IMR-90 (cell line): ENCODE measurements at regions not wholly inside any gene's neighbourhood (a gene's known extent, or its start where the extent isn't known, plus 50 kb on each side); places are given as distances from the start of the nearest gene placed in this dataset.

Source experiments
- BHLHE40 ChIP-seq: fragments of 150-350 bp; IDR thresholded peaks from 2 replicates; pipeline ENCODE4 v1.6.1; 2016; ENCODE audit warnings: mild to moderate bottlenecking, low read depth, low read length
- FOS ChIP-seq: fragments of 150-350 bp; IDR thresholded peaks from 2 replicates; pipeline ENCODE4 v1.6.1; 2016; ENCODE audit warnings: low read depth, low read length
- MXI1 ChIP-seq: IDR thresholded peaks from 2 replicates; pipeline ENCODE4 v1.6.1; 2012; ENCODE audit warnings: low read depth, mild to moderate bottlenecking, low read length, moderate library complexity, borderline replicate concordance
- NFE2L2 ChIP-seq: fragments of 150-350 bp; IDR thresholded peaks from 2 replicates; pipeline ENCODE4 v1.6.1; 2016; ENCODE audit warnings: low read depth, mild to moderate bottlenecking, low read length
- POLR2A ChIP-seq: IDR thresholded peaks from 2 replicates; pipeline ENCODE4 v1.6.1; 2012; ENCODE audit warnings: mild to moderate bottlenecking, low read depth, low read length
- RAD21 ChIP-seq: IDR thresholded peaks from 2 replicates; pipeline ENCODE4 v1.6.1; 2012; ENCODE audit warnings: low read length, improper control_type of control experiment
- RCOR1 ChIP-seq: IDR thresholded peaks from 2 replicates; pipeline ENCODE4 v1.6.1; 2012; ENCODE audit warnings: mild to moderate bottlenecking, low read length, improper control_type of control experiment; ENCODE audit not compliant: insufficient replicate concordance
- RFX5 ChIP-seq: IDR thresholded peaks from 2 replicates; pipeline ENCODE4 v1.8.0; 2012; ENCODE audit warnings: low read depth, mild to moderate bottlenecking, low read length, moderate library complexity
- SMC3 ChIP-seq: fragments of 150-350 bp; IDR thresholded peaks from 2 replicates; pipeline ENCODE4 v1.6.1; 2016; ENCODE audit warnings: low read depth, mild to moderate bottlenecking, antibody characterized with exemption, low read length, moderate library complexity
- TF ChIP-seq, protein P1 (sequence below): conservative IDR thresholded peaks from 2 replicates; pipeline ENCODE4 v1.5.1; 2012; ENCODE audit warnings: mild to moderate bottlenecking, low read depth, low read length, improper control_type of control experiment
- TF ChIP-seq, protein P2 (sequence below): fragments of 150-350 bp; IDR thresholded peaks from 2 replicates; pipeline ENCODE4 v1.6.1; 2017; ENCODE audit warnings: mild to moderate bottlenecking, antibody characterized with exemption, low read length, low read depth
- TF ChIP-seq, protein P3 (sequence below): fragments of 150-350 bp; IDR thresholded peaks from 2 replicates; pipeline ENCODE4 v1.6.1; 2016; ENCODE audit warnings: low read depth, mild to moderate bottlenecking, low read length, moderate library complexity, borderline replicate concordance

DNA sequence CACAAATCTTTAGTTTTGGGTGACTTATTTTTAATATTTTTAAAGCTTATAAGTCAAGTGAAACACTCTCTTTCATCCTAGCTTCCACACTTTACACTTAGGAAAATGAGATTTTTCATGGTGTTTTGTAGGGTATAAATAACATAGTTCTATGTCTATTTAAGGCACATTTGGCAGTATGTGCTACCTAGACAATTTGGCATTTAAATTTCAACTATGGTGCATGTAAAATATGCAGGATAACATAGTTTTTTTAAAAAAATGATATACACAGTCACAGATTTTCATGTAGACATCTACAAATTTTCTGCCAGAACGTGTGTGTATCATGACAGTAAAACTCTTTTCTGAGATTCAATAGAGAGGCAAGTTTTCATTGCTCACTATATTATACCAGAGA lies 115.1 kb upstream of the MAP3K7 start:
- TF ChIP-seq, protein P1, sequence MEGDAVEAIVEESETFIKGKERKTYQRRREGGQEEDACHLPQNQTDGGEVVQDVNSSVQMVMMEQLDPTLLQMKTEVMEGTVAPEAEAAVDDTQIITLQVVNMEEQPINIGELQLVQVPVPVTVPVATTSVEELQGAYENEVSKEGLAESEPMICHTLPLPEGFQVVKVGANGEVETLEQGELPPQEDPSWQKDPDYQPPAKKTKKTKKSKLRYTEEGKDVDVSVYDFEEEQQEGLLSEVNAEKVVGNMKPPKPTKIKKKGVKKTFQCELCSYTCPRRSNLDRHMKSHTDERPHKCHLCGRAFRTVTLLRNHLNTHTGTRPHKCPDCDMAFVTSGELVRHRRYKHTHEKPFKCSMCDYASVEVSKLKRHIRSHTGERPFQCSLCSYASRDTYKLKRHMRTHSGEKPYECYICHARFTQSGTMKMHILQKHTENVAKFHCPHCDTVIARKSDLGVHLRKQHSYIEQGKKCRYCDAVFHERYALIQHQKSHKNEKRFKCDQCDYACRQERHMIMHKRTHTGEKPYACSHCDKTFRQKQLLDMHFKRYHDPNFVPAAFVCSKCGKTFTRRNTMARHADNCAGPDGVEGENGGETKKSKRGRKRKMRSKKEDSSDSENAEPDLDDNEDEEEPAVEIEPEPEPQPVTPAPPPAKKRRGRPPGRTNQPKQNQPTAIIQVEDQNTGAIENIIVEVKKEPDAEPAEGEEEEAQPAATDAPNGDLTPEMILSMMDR: no peak
- TF ChIP-seq POLR2A (no peak), FOS (no peak), MXI1 (no peak), RFX5 (no peak), RCOR1 (no peak), SMC3 (no peak), NFE2L2 (no peak), BHLHE40 (no peak), RAD21 (no peak)
- TF ChIP-seq, protein P2, sequence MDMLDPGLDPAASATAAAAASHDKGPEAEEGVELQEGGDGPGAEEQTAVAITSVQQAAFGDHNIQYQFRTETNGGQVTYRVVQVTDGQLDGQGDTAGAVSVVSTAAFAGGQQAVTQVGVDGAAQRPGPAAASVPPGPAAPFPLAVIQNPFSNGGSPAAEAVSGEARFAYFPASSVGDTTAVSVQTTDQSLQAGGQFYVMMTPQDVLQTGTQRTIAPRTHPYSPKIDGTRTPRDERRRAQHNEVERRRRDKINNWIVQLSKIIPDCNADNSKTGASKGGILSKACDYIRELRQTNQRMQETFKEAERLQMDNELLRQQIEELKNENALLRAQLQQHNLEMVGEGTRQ: no peak
- TF ChIP-seq, protein P3, sequence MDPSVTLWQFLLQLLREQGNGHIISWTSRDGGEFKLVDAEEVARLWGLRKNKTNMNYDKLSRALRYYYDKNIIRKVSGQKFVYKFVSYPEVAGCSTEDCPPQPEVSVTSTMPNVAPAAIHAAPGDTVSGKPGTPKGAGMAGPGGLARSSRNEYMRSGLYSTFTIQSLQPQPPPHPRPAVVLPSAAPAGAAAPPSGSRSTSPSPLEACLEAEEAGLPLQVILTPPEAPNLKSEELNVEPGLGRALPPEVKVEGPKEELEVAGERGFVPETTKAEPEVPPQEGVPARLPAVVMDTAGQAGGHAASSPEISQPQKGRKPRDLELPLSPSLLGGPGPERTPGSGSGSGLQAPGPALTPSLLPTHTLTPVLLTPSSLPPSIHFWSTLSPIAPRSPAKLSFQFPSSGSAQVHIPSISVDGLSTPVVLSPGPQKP: no peak
